H9 (cell line): ENCODE measurements at regions not wholly inside any gene's neighbourhood (a gene's known extent, or its start where the extent isn't known, plus 50 kb on each side); places are given as distances from the start of the nearest gene placed in this dataset.

Experiments
- DNase-seq: peaks from one replicate; pipeline ENCODE4 v3.0.0-alpha.2; 2017
- H2AFZ ChIP-seq: one replicate; pipeline ENCODE4 v1.6.1; 2013; ENCODE audit warnings: mild to moderate bottlenecking, low read length, control low read depth, moderate library complexity
- H2AK5ac ChIP-seq: 2 replicates; pipeline ENCODE4 v1.6.1; 2013; ENCODE audit warnings: low read length, control low read depth, mixed read lengths; ENCODE audit not compliant: insufficient read length
- H2BK120ac ChIP-seq: one replicate; pipeline ENCODE4 v1.6.1; 2013; ENCODE audit warnings: low read depth, mild to moderate bottlenecking, low read length, control low read depth, inconsistent platforms; ENCODE audit not compliant: poor library complexity, severe bottlenecking
- H2BK12ac ChIP-seq: 2 replicates; pipeline ENCODE4 v1.6.1; 2013; ENCODE audit warnings: low read length, control low read depth, mixed read lengths, low read depth; ENCODE audit not compliant: insufficient read length
- H2BK15ac ChIP-seq: 2 replicates; pipeline ENCODE4 v1.6.1; 2013; ENCODE audit warnings: low read depth, low read length, control low read depth
- H2BK20ac ChIP-seq: one replicate; pipeline ENCODE4 v1.6.1; 2013; ENCODE audit warnings: low read depth, mild to moderate bottlenecking, low read length, control low read depth, inconsistent platforms; ENCODE audit not compliant: poor library complexity, severe bottlenecking
- H2BK5ac ChIP-seq: 2 replicates; pipeline ENCODE4 v1.6.1; 2013; ENCODE audit warnings: low read length, control low read depth, mixed read lengths; ENCODE audit not compliant: insufficient read length
- H3K14ac ChIP-seq: 2 replicates; pipeline ENCODE4 v1.6.1; 2013; ENCODE audit warnings: low read length, control low read depth; ENCODE audit not compliant: insufficient read depth
- H3K18ac ChIP-seq: 2 replicates; pipeline ENCODE4 v1.6.1; 2013; ENCODE audit warnings: low read depth, mild to moderate bottlenecking, mixed read lengths, low read length, control low read depth; ENCODE audit not compliant: insufficient read length
- H3K23ac ChIP-seq: 2 replicates; pipeline ENCODE4 v1.6.1; 2013; ENCODE audit warnings: low read length, control low read depth, mixed read lengths, low read depth; ENCODE audit not compliant: insufficient read length
- H3K23me2 ChIP-seq: 2 replicates; pipeline ENCODE4 v1.6.1; 2013; ENCODE audit warnings: low read depth, mild to moderate bottlenecking, mixed read lengths, low read length, control low read depth; ENCODE audit not compliant: insufficient read length, poor library complexity, severe bottlenecking
- H3K27ac ChIP-seq: 2 replicates; pipeline ENCODE4 v1.5.1; 2013; ENCODE audit warnings: low read length, control low read depth, mixed read lengths, low read depth; ENCODE audit not compliant: insufficient read length
- H3K27me3 ChIP-seq: 2 replicates; pipeline ENCODE4 v1.6.1; 2013; ENCODE audit warnings: low read length, control low read depth, inconsistent platforms; ENCODE audit not compliant: insufficient read depth
- H3K4ac ChIP-seq: 2 replicates; pipeline ENCODE4 v1.6.1; 2013; ENCODE audit warnings: low read depth, mild to moderate bottlenecking, control low read depth, inconsistent platforms, low read length, moderate library complexity
- H3K4me1 ChIP-seq: 2 replicates; pipeline ENCODE4 v1.6.1; 2013; ENCODE audit warnings: low read length, control low read depth, inconsistent platforms; ENCODE audit not compliant: insufficient read depth
- H3K4me2 ChIP-seq: 2 replicates; pipeline ENCODE4 v1.6.1; 2013; ENCODE audit warnings: low read length, control low read depth, mixed read lengths; ENCODE audit not compliant: insufficient read length, insufficient read depth
- H3K56ac ChIP-seq: 2 replicates; pipeline ENCODE4 v1.6.1; 2013; ENCODE audit warnings: low read depth, mild to moderate bottlenecking, mixed read lengths, low read length, control low read depth; ENCODE audit not compliant: insufficient read length
- H3K79me1 ChIP-seq: 2 replicates; pipeline ENCODE4 v1.6.1; 2013; ENCODE audit warnings: low read depth, mild to moderate bottlenecking, moderate library complexity, low read length, control low read depth, inconsistent platforms; ENCODE audit not compliant: insufficient read depth, poor library complexity, severe bottlenecking
- H3K79me2 ChIP-seq: 2 replicates; pipeline ENCODE4 v1.6.1; 2013; ENCODE audit warnings: low read length, control low read depth, inconsistent platforms; ENCODE audit not compliant: insufficient read depth
- H3K9ac ChIP-seq: 2 replicates; pipeline ENCODE4 v1.6.1; 2013; ENCODE audit warnings: low read length, control low read depth, mixed read lengths; ENCODE audit not compliant: insufficient read length; ENCODE audit errors: extremely low read depth
- H3K9me3 ChIP-seq: one replicate; pipeline ENCODE4 v1.6.1; 2013; ENCODE audit warnings: low read depth, low read length, inconsistent platforms; ENCODE audit not compliant: control insufficient read depth
- H3T11ph ChIP-seq: one replicate; pipeline ENCODE4 v1.6.1; 2013; ENCODE audit warnings: mild to moderate bottlenecking, low read length, control low read depth, inconsistent platforms
- H4K20me1 ChIP-seq: one replicate; pipeline ENCODE4 v1.6.1; 2013; ENCODE audit not compliant: control insufficient read depth, insufficient read length, insufficient read depth
- H4K5ac ChIP-seq: 2 replicates; pipeline ENCODE4 v1.6.1; 2013; ENCODE audit warnings: low read depth, mild to moderate bottlenecking, mixed read lengths, low read length, control low read depth; ENCODE audit not compliant: insufficient read length
- H4K8ac ChIP-seq: replicated peaks from 2 replicates; pipeline ENCODE4 v1.6.1; 2013; ENCODE audit warnings: low read length, control low read depth, mixed read lengths, low read depth; ENCODE audit not compliant: insufficient read length
- H4K91ac ChIP-seq: 2 replicates; pipeline ENCODE4 v1.6.1; 2013; ENCODE audit warnings: low read depth, mild to moderate bottlenecking, moderate library complexity, mixed read lengths, low read length, control low read depth; ENCODE audit not compliant: insufficient read length
- H3K27ac Mint-ChIP-seq, 3 experiments: 2 replicates in 2 of 3; 3 replicates in 1 of 3; pipeline ENCODE4 v1.8.0; 2020 to 2021; ENCODE audit warnings: mixed read lengths in 3 of 3, mild to moderate bottlenecking in 1 of 3, moderate library complexity in 1 of 3
- H3K27me3 Mint-ChIP-seq: 2 replicates; pipeline ENCODE4 v1.8.0; 2021; ENCODE audit warnings: low read depth, mild to moderate bottlenecking, moderate library complexity, mixed read lengths
- H3K36me3 Mint-ChIP-seq, 3 experiments: 2 replicates in 2 of 3; 3 replicates in 1 of 3; pipeline ENCODE4 v1.8.0; 2020 to 2021; ENCODE audit warnings: low read depth in 3 of 3, mixed read lengths in 3 of 3; ENCODE audit not compliant: insufficient read depth in 1 of 3
- H3K4me1 Mint-ChIP-seq, 2 experiments: 2 replicates each; pipeline ENCODE4 v1.8.0; 2020; ENCODE audit warnings: mixed read lengths in 2 of 2
- H3K4me3 Mint-ChIP-seq, 2 experiments: 2 replicates in 1 of 2; 3 replicates in 1 of 2; pipeline ENCODE4 v1.8.0; 2020 to 2021; ENCODE audit warnings: mild to moderate bottlenecking in 2 of 2, mixed read lengths in 2 of 2, moderate library complexity in 1 of 2
- H3K9me3 Mint-ChIP-seq, 2 experiments: 2 replicates in 1 of 2; 3 replicates in 1 of 2; pipeline ENCODE4 v1.8.0; 2020; ENCODE audit warnings: mild to moderate bottlenecking in 2 of 2, mixed read lengths in 2 of 2, moderate library complexity in 1 of 2
- CTCF ChIP-seq: fragments of 200-600 bp; sonication (generic); conservative IDR thresholded peaks from 3 replicates; pipeline ENCODE4 v1.8.0; 2021; ENCODE audit warnings: antibody characterized with exemption, mild to moderate bottlenecking
- WGBS: extraction: QIAGEN DNeasy Blood & Tissue Kit; methylation state at CpG from one replicate; pipeline ENCODE4 v1.1.7; 2013; ENCODE audit warnings: missing lambda C conversion rate, low lambda C conversion rate, mixed read lengths; ENCODE audit not compliant: insufficient read length; ENCODE audit errors: extremely low coverage; 5-methylcytosine and 5-hydroxymethylcytosine counted together

- Histone ChIP-seq H3K4ac (no peak overlapping the region), H4K5ac (no peak overlapping the region), H3K23ac (no peak overlapping the region), H2BK15ac (no peak overlapping the region), H3K18ac (no peak overlapping the region), H3K4me1 (no peaks in the 10 kb centered on the region), H3K14ac (no peak overlapping the region), H3K9ac (no peak overlapping the region), H3K79me1 (no peaks in the 10 kb centered on the region), H4K91ac (no peak overlapping the region), H2AK5ac (no peak overlapping the region), H3K27ac (no peak overlapping the region), H2BK5ac (no peak overlapping the region), H3K4me2 (no peak overlapping the region), H2AFZ (no peak overlapping the region), H4K20me1 (no peaks in the 10 kb centered on the region), H3K23me2 (no peaks in the 10 kb centered on the region), H3K79me2 (no peaks in the 10 kb centered on the region), H2BK20ac (no peak overlapping the region), H2BK120ac (no peak overlapping the region), H4K8ac (no peak overlapping the region), H3K9me3 (no peaks in the 10 kb centered on the region), H3T11ph (no peak overlapping the region), H3K56ac (no peak overlapping the region), H3K27me3 (no peaks in the 10 kb centered on the region), H2BK12ac (no peak overlapping the region)
- no peaks in the 10 kb centered on the region for H3K9me3 Mint-ChIP-seq
- H3K27me3 Mint-ChIP-seq: peaks cover 5% of the 10 kb centered on the region
- DNase-seq: no peak
- H3K4me1 Mint-ChIP-seq: no peaks in the 10 kb centered on the region
- no peaks in the 10 kb centered on the region for H3K36me3 Mint-ChIP-seq
- no peak for TF ChIP-seq CTCF
- no CpG with 5 or more reads among the region's 2 CpGs for WGBS
- no peak overlapping the region for H3K27ac Mint-ChIP-seq
- no peak overlapping the region for H3K4me3 Mint-ChIP-seq
These were observed 186.9 kb upstream of the LNX1 start for GRCh38 chr4:53778155-53778554.
